UCSD-AML1 (cell line): ENCODE measurements at regions not wholly inside any gene's neighbourhood (a gene's known extent, or its start where the extent isn't known, plus 50 kb on each side); places are given as distances from the start of the nearest gene placed in this dataset.

Experiments used
- DNase-seq: peaks from one replicate; lab custom pipeline; 2025; ENCODE audit not compliant: unreplicated experiment; lab: John Stamatoyannopoulos, UW

- no peak for DNase-seq
These were observed 717.2 kb downstream of the NCAM2 start for GRCh38 chr21:21715266-21715969.

- no peak for DNase-seq
These were observed 724.5 kb downstream of the NCAM2 start for GRCh38 chr21:21722731-21723130.

GRCh38 chr21:21730512-21730911 is 732.3 kb downstream of the NCAM2 start:
- DNase-seq = no peak

- no peak for DNase-seq
These were observed 733.4 kb downstream of the NCAM2 start for GRCh38 chr21:21731626-21732025.

- DNase-seq = no peak
These were observed 735.9 kb downstream of the NCAM2 start for GRCh38 chr21:21734088-21734487.

GRCh38 chr21:21737186-21737585 is 739.0 kb downstream of the NCAM2 start:
- DNase-seq = no peak

GRCh38 chr21:21740207-21740606 is 742.0 kb downstream of the NCAM2 start:
- DNase-seq = no peak

- DNase-seq = no peak
These were observed 752.1 kb downstream of the NCAM2 start for GRCh38 chr21:21750124-21750825.

GRCh38 chr21:21751286-21751685 is 753.1 kb downstream of the NCAM2 start:
- peak; percentile 8 for DNase-seq

- no peak for DNase-seq
These were observed 764.6 kb downstream of the NCAM2 start for GRCh38 chr21:21762855-21763254.

- no peak for DNase-seq
These were observed 766.1 kb downstream of the NCAM2 start for GRCh38 chr21:21764281-21764680.

- DNase-seq = no peak
These were observed 769.1 kb downstream of the NCAM2 start for GRCh38 chr21:21767276-21767675.

GRCh38 chr21:21788591-21788990 is 790.4 kb downstream of the NCAM2 start:
- DNase-seq = no peak

GRCh38 chr21:21801921-21802320 is 803.7 kb downstream of the NCAM2 start:
- no peak for DNase-seq

GRCh38 chr21:21806711-21807597 is 808.7 kb downstream of the NCAM2 start:
- DNase-seq = no peak

GRCh38 chr21:21807598-21807903 is 809.3 kb downstream of the NCAM2 start:
- no peak for DNase-seq

- DNase-seq = no peak
These were observed 815.1 kb downstream of the NCAM2 start for GRCh38 chr21:21813289-21813688.

GRCh38 chr21:21813934-21814333 is 815.7 kb downstream of the NCAM2 start:
- no peak for DNase-seq

- DNase-seq = no peak
These were observed 818.6 kb downstream of the NCAM2 start for GRCh38 chr21:21816778-21817177.

GRCh38 chr21:21818898-21819297 is 820.7 kb downstream of the NCAM2 start:
- no peak for DNase-seq

- no peak for DNase-seq
These were observed 829.9 kb downstream of the NCAM2 start for GRCh38 chr21:21828130-21828529.

- DNase-seq = peak; percentile 5
These were observed 832.8 kb downstream of the NCAM2 start for GRCh38 chr21:21831036-21831435.
